C4-2B (cell line): ENCODE measurements at regions not wholly inside any gene's neighbourhood (a gene's known extent, or its start where the extent isn't known, plus 50 kb on each side); places are given as distances from the start of the nearest gene placed in this dataset.

Experiments
- ZFX ChIP-seq: fragments of 450-650 bp; IDR thresholded peaks from 2 replicates; pipeline ENCODE4 v1.6.1; 2017
- TF ChIP-seq, protein P1 (sequence below): fragments of 450-650 bp; conservative IDR thresholded peaks from 2 replicates; pipeline ENCODE4 v1.5.1; 2017; ENCODE audit warnings: mild to moderate bottlenecking

DNA sequence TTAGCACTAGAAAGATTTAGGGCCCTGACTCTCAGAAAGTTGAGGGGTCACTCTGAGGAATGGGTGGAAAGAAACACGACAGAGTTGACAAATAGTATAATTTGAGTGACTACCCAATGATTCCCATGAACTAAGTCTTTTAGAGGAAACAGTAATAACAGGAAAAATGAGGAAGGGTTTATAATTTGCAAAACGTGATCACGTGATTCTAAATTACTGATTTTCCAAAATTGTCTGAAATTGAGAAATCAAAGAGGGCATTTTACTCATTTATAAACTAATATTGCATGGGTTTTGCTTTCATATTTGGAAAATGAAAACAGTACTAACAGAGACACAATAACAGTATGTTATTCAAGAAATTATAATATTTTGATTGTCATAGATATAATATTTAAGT is 1335.7 kb downstream of the PLA2G4A start:
- TF ChIP-seq, protein P1, sequence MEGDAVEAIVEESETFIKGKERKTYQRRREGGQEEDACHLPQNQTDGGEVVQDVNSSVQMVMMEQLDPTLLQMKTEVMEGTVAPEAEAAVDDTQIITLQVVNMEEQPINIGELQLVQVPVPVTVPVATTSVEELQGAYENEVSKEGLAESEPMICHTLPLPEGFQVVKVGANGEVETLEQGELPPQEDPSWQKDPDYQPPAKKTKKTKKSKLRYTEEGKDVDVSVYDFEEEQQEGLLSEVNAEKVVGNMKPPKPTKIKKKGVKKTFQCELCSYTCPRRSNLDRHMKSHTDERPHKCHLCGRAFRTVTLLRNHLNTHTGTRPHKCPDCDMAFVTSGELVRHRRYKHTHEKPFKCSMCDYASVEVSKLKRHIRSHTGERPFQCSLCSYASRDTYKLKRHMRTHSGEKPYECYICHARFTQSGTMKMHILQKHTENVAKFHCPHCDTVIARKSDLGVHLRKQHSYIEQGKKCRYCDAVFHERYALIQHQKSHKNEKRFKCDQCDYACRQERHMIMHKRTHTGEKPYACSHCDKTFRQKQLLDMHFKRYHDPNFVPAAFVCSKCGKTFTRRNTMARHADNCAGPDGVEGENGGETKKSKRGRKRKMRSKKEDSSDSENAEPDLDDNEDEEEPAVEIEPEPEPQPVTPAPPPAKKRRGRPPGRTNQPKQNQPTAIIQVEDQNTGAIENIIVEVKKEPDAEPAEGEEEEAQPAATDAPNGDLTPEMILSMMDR, result no peak
- TF ChIP-seq ZFX, result no peak
